ENCODE measurements at regions not wholly inside any gene's neighbourhood (a gene's known extent, or its start where the extent isn't known, plus 50 kb on each side); places are given as distances from the start of the nearest gene placed in this dataset.

- DNase-seq: no peak
- Mint-ChIP-seq H3K9me3 (no peaks in the 10 kb centered on the region), H3K27me3 (no peaks in the 10 kb centered on the region), H3K4me3 (no peak overlapping the region), H3K27ac (no peak overlapping the region), H3K36me3 (no peaks in the 10 kb centered on the region), H3K4me1 (no peaks in the 10 kb centered on the region)
These were observed 221.0 kb upstream of the TPM1 start for GRCh38 chr15:62821384-62822131.

- no peaks in the 10 kb centered on the region for H3K9me3 Mint-ChIP-seq
- H3K4me3 Mint-ChIP-seq: no peak overlapping the region
- no peaks in the 10 kb centered on the region for H3K27me3 Mint-ChIP-seq
- H3K4me1 Mint-ChIP-seq: no peaks in the 10 kb centered on the region
- no peak overlapping the region for H3K27ac Mint-ChIP-seq
- no peak for DNase-seq
- no peaks in the 10 kb centered on the region for H3K36me3 Mint-ChIP-seq
These were observed 220.3 kb upstream of the TPM1 start for GRCh38 chr15:62822228-62822627.

- no peaks in the 10 kb centered on the region for H3K36me3 Mint-ChIP-seq
- H3K4me1 Mint-ChIP-seq: no peaks in the 10 kb centered on the region
These were observed 219.0 kb upstream of the TPM1 start for GRCh38 chr15:62823561-62823960.

GRCh38 chr15:62824111-62825015, 218.2 kb upstream of the TPM1 start:
- no peak for DNase-seq
- no peaks in the 10 kb centered on the region for H3K4me1 Mint-ChIP-seq
- no peaks in the 10 kb centered on the region for H3K36me3 Mint-ChIP-seq
- H3K27me3 Mint-ChIP-seq: no peaks in the 10 kb centered on the region
- H3K9me3 Mint-ChIP-seq: no peaks in the 10 kb centered on the region
- no peak overlapping the region for H3K27ac Mint-ChIP-seq
- no peak overlapping the region for H3K4me3 Mint-ChIP-seq

More at GRCh38 chr15:62823561-62823960, 219.0 kb upstream of the TPM1 start:
- no peaks in the 10 kb centered on the region for H3K27me3 Mint-ChIP-seq
- no peak overlapping the region for H3K27ac Mint-ChIP-seq
- H3K4me3 Mint-ChIP-seq: no peak overlapping the region
- no peak for DNase-seq
- H3K9me3 Mint-ChIP-seq: no peaks in the 10 kb centered on the region

GRCh38 chr15:62825191-62825590, 217.4 kb upstream of the TPM1 start:
- Mint-ChIP-seq H3K36me3 (no peaks in the 10 kb centered on the region), H3K4me1 (no peaks in the 10 kb centered on the region), H3K9me3 (no peaks in the 10 kb centered on the region), H3K27me3 (no peaks in the 10 kb centered on the region), H3K27ac (no peak overlapping the region), H3K4me3 (no peak overlapping the region)
- DNase-seq: no peak

- no peaks in the 10 kb centered on the region for H3K9me3 Mint-ChIP-seq
- no peaks in the 10 kb centered on the region for H3K27me3 Mint-ChIP-seq
- H3K27ac Mint-ChIP-seq: no peak overlapping the region
- no peaks in the 10 kb centered on the region for H3K36me3 Mint-ChIP-seq
- no peak overlapping the region for H3K4me3 Mint-ChIP-seq
- no peaks in the 10 kb centered on the region for H3K4me1 Mint-ChIP-seq
- no peak for DNase-seq
These were observed 216.0 kb upstream of the TPM1 start for GRCh38 chr15:62826561-62826960.

GRCh38 chr15:62828364-62828763, 214.2 kb upstream of the TPM1 start:
- Mint-ChIP-seq H3K4me3 (no peak overlapping the region), H3K27ac (no peak overlapping the region), H3K27me3 (no peaks in the 10 kb centered on the region), H3K9me3 (no peaks in the 10 kb centered on the region), H3K36me3 (no peaks in the 10 kb centered on the region), H3K4me1 (no peaks in the 10 kb centered on the region)
- DNase-seq: no peak

GRCh38 chr15:62832231-62832630, 210.3 kb upstream of the TPM1 start:
- Mint-ChIP-seq H3K36me3 (no peaks in the 10 kb centered on the region), H3K27me3 (no peaks in the 10 kb centered on the region), H3K4me3 (no peak overlapping the region), H3K27ac (no peak overlapping the region), H3K4me1 (no peaks in the 10 kb centered on the region), H3K9me3 (no peaks in the 10 kb centered on the region)
- no peak for DNase-seq

- no peak overlapping the region for H3K4me3 Mint-ChIP-seq
- no peaks in the 10 kb centered on the region for H3K9me3 Mint-ChIP-seq
These were observed 208.9 kb upstream of the TPM1 start for GRCh38 chr15:62833646-62834045.

GRCh38 chr15:62834686-62835329, 207.7 kb upstream of the TPM1 start:
- Mint-ChIP-seq H3K4me1 (no peaks in the 10 kb centered on the region), H3K36me3 (no peaks in the 10 kb centered on the region), H3K9me3 (no peaks in the 10 kb centered on the region), H3K27me3 (no peaks in the 10 kb centered on the region), H3K4me3 (no peak overlapping the region), H3K27ac (no peak overlapping the region)
- DNase-seq: no peak

More at GRCh38 chr15:62833646-62834045, 208.9 kb upstream of the TPM1 start:
- Mint-ChIP-seq H3K36me3 (no peaks in the 10 kb centered on the region), H3K4me1 (no peaks in the 10 kb centered on the region), H3K27me3 (no peaks in the 10 kb centered on the region), H3K27ac (no peak overlapping the region)
- DNase-seq: no peak

GRCh38 chr15:62835351-62835750, 207.2 kb upstream of the TPM1 start:
- H3K27ac Mint-ChIP-seq: no peak overlapping the region
- H3K4me1 Mint-ChIP-seq: no peaks in the 10 kb centered on the region
- no peaks in the 10 kb centered on the region for H3K9me3 Mint-ChIP-seq
- H3K36me3 Mint-ChIP-seq: no peaks in the 10 kb centered on the region
- H3K27me3 Mint-ChIP-seq: no peaks in the 10 kb centered on the region
- DNase-seq: no peak
- H3K4me3 Mint-ChIP-seq: no peak overlapping the region

- Mint-ChIP-seq H3K4me1 (no peaks in the 10 kb centered on the region), H3K4me3 (no peak overlapping the region), H3K36me3 (no peaks in the 10 kb centered on the region), H3K27ac (no peak overlapping the region), H3K27me3 (no peaks in the 10 kb centered on the region), H3K9me3 (no peaks in the 10 kb centered on the region)
- DNase-seq: no peak
These were observed 206.8 kb upstream of the TPM1 start for GRCh38 chr15:62835762-62836161.

GRCh38 chr15:62840526-62841268, 201.8 kb upstream of the TPM1 start:
- H3K27me3 Mint-ChIP-seq: no peaks in the 10 kb centered on the region
- H3K9me3 Mint-ChIP-seq: no peaks in the 10 kb centered on the region
- H3K36me3 Mint-ChIP-seq: no peaks in the 10 kb centered on the region
- no peak overlapping the region for H3K27ac Mint-ChIP-seq
- DNase-seq: no peak
- H3K4me3 Mint-ChIP-seq: no peak overlapping the region
- no peaks in the 10 kb centered on the region for H3K4me1 Mint-ChIP-seq

GRCh38 chr15:62841269-62841628, 201.3 kb upstream of the TPM1 start:
- DNase-seq: no peak
- Mint-ChIP-seq H3K36me3 (no peaks in the 10 kb centered on the region), H3K27ac (no peak overlapping the region), H3K4me3 (no peak overlapping the region), H3K4me1 (no peaks in the 10 kb centered on the region), H3K27me3 (no peaks in the 10 kb centered on the region), H3K9me3 (no peaks in the 10 kb centered on the region)

Data from activated naive CD8-positive, alpha-beta T cell treated with anti-CD3 and anti-CD28 coated beads for 36 hours (primary cell).